PFSK-1 (cell line): ENCODE measurements at regions not wholly inside any gene's neighbourhood (a gene's known extent, or its start where the extent isn't known, plus 50 kb on each side); places are given as distances from the start of the nearest gene placed in this dataset.

Experiments
- FOXP2 ChIP-seq: optimal IDR thresholded peaks from 2 replicates; pipeline ENCODE3; 2011; ENCODE audit warnings: borderline replicate concordance, control low read depth, inconsistent platforms; ENCODE audit not compliant: insufficient read depth; ENCODE audit errors: extremely low read length, extremely low read depth
- POLR2AphosphoS5 ChIP-seq: IDR thresholded peaks from 2 replicates; pipeline ENCODE4 v1.6.1; 2012; ENCODE audit warnings: low read depth, mild to moderate bottlenecking, control low read depth, low read length, moderate library complexity
- SIN3A ChIP-seq: IDR thresholded peaks from 2 replicates; pipeline ENCODE4 v1.6.1; 2012; ENCODE audit warnings: mild to moderate bottlenecking, low read length, moderate library complexity, borderline replicate concordance; ENCODE audit not compliant: insufficient read depth
- TAF1 ChIP-seq: IDR thresholded peaks from 2 replicates; pipeline ENCODE4 v1.6.1; 2012; ENCODE audit warnings: low read length, control low read depth, borderline replicate concordance; ENCODE audit not compliant: insufficient read depth
- TF ChIP-seq, protein P1 (sequence below), 2 experiments: IDR thresholded peaks; 2 replicates each; pipeline versions ENCODE4 v1.6.1 to v1.8.0; 2011 to 2012; ENCODE audit warnings: low read depth in 2 of 2, low read length in 2 of 2, control low read depth in 1 of 2, inconsistent platforms in 1 of 2, mild to moderate bottlenecking in 1 of 2, moderate library complexity in 1 of 2; ENCODE audit not compliant: insufficient read depth in 1 of 2

DNA sequence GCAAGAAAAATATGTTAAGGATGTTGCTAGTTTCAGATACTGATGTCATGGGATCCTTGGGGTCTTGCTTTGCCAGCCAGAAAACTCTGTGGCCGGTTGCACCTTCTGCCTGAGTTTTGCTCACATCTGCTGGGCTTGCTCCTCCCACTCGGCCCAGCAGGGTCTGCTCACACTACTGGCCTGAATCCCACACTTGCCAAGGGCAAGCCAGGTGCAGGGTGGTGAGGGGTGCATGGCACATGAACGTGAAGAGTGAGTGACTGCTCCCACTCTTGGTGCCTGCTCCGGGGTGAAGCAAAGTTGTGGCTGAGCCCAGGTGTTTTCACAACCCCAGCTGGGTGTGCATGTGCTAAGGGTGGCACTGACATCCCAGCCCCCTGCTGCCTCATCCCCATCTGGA lies 83.1 kb upstream of the STARD4 start:
- TF ChIP-seq SIN3A = no peak
- TF ChIP-seq POLR2AphosphoS5 = no peak
- TF ChIP-seq, protein P1, sequence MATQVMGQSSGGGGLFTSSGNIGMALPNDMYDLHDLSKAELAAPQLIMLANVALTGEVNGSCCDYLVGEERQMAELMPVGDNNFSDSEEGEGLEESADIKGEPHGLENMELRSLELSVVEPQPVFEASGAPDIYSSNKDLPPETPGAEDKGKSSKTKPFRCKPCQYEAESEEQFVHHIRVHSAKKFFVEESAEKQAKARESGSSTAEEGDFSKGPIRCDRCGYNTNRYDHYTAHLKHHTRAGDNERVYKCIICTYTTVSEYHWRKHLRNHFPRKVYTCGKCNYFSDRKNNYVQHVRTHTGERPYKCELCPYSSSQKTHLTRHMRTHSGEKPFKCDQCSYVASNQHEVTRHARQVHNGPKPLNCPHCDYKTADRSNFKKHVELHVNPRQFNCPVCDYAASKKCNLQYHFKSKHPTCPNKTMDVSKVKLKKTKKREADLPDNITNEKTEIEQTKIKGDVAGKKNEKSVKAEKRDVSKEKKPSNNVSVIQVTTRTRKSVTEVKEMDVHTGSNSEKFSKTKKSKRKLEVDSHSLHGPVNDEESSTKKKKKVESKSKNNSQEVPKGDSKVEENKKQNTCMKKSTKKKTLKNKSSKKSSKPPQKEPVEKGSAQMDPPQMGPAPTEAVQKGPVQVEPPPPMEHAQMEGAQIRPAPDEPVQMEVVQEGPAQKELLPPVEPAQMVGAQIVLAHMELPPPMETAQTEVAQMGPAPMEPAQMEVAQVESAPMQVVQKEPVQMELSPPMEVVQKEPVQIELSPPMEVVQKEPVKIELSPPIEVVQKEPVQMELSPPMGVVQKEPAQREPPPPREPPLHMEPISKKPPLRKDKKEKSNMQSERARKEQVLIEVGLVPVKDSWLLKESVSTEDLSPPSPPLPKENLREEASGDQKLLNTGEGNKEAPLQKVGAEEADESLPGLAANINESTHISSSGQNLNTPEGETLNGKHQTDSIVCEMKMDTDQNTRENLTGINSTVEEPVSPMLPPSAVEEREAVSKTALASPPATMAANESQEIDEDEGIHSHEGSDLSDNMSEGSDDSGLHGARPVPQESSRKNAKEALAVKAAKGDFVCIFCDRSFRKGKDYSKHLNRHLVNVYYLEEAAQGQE (IDR thresholded peaks at IDR 0.05; ENCODE audit: insufficient read depth in 1 of 2, low read depth in 2 of 2, low read length in 2 of 2) = no peak
- no peak for TF ChIP-seq FOXP2
- TF ChIP-seq TAF1 = no peak

DNA sequence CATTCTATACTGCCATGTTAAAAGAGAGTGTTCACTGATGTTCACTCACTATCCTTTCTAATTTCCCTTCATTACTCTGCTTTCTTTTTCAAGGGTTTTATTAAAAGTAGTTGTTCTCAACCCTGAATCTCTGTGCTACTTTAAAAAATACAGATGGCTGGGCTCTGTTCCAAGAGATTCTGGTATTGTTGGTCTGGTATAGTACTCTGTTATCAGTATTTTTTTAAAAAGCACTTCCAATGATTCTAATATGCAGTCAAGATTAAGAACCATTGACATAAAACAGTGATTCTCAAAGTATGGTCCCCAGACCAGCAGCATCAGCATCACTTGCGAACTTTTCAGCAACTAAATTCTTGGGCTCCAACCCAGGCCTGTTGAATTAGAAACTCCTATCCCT lies 77.0 kb upstream of the STARD4 start:
- TF ChIP-seq SIN3A = no peak
- no peak for TF ChIP-seq FOXP2
- TF ChIP-seq, protein P1 (IDR thresholded peaks at IDR 0.05; ENCODE audit: insufficient read depth in 1 of 2, low read depth in 2 of 2, low read length in 2 of 2) = no peak
- TF ChIP-seq TAF1 = no peak
- no peak for TF ChIP-seq POLR2AphosphoS5

DNA sequence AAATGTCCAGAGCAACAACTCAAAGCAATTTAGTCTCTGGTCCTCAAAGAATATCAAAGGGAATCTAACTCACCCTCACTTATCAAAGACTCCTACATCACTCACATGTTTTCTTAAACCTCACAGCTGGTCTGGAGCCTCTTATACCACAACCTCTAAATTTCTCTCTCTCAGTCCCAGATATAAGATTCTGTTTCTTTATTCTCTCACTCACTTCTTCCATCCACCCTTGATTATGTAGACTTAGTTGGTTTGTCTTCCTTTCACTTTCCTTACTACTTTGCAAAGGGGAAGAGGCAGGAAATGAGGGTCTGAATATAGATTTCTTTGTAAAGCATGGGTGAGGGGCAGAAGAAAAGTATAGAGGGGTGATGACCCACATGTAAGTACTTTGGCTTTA lies 75.4 kb upstream of the STARD4 start:
- TF ChIP-seq FOXP2 = no peak
- TF ChIP-seq, protein P1 (IDR thresholded peaks at IDR 0.05; ENCODE audit: insufficient read depth in 1 of 2, low read depth in 2 of 2, low read length in 2 of 2) = no peak
- no peak for TF ChIP-seq POLR2AphosphoS5
- no peak for TF ChIP-seq TAF1
- no peak for TF ChIP-seq SIN3A

DNA sequence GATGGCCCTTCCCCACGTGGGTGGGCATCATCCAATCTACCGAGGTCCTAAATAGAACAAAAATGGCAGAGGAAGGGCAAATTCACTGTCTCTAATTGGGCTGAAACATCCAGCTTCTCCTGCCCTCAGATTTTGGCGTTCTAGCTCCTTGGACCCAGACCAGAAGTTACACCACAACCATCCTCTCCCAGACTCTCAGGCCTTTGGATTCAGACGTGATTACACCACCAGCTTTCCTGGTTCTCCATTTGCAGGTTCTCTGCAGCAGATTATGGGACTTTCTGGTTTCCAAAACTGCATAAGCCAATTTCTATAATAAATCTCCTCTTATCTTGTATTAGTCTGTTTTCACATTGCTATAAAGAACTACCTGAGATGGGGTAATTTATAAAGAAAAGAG lies 73.6 kb upstream of the STARD4 start:
- TF ChIP-seq, protein P1 (IDR thresholded peaks at IDR 0.05; ENCODE audit: insufficient read depth in 1 of 2, low read depth in 2 of 2, low read length in 2 of 2) = no peak

DNA sequence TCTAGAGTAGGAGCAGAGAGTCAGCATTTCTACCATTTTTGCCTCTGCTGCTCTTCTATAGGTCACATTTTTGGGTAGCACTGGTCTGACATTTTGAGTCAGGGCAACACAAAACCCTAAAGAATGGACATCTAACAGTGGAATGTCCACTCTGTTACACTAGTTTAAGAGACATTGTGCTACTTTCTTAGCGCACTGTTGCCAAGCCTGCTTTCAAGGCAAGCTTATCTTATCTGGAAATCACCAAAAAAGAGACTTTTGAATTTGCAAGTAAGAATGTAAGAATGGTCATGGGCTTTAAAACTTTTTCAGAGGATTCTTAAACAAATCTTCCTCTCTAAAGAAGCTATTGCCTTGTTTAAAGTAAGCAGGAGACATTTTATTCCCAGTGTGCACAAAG lies 73.0 kb upstream of the STARD4 start:
- TF ChIP-seq, protein P1 (IDR thresholded peaks at IDR 0.05; ENCODE audit: insufficient read depth in 1 of 2, low read depth in 2 of 2, low read length in 2 of 2) = no peak
- no peak for TF ChIP-seq TAF1
- TF ChIP-seq FOXP2 = no peak
- TF ChIP-seq SIN3A = no peak
- no peak for TF ChIP-seq POLR2AphosphoS5
